ENCODE measurements at regions not wholly inside any gene's neighbourhood (a gene's known extent, or its start where the extent isn't known, plus 50 kb on each side); places are given as distances from the start of the nearest gene placed in this dataset.

DNA sequence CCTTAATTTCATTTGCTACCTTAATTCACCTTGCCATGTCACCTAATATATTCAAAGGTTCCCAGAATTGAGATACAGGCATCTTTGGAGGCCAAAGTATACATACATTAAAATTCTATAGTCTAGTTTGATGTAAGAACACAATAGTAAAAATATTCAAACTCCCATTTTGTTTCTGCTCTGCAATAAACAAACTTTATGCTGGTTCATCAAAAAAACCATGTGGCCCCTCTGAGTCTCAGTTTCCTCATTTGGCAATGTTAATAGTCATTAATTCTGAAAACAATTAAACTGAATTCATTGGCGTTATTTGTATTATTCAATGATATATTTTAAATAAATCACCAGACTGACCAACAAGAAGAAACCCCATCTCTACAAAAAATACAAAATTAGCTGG lies 639.4 kb upstream of the INTU start:
- Histone ChIP-seq H3F3A (ENCODE audit: insufficient read depth, low read length) (no peaks in the 10 kb centered on the region), H3K4me1 (ENCODE audit: low read length) (no peaks in the 10 kb centered on the region), H3K79me2 (ENCODE audit: low read length) (no peaks in the 10 kb centered on the region), H2AFZ (ENCODE audit: low read length) (no peak overlapping the region), H3K27me3 (replicated peaks; ENCODE audit: insufficient read depth, low read length) (no peaks in the 10 kb centered on the region), H4K20me1 (ENCODE audit: insufficient read depth, low read length) (no peaks in the 10 kb centered on the region), H3K9me2 (replicated peaks; ENCODE audit: insufficient read depth, low read length) (no peaks in the 10 kb centered on the region), H3K27ac (ENCODE audit: low read length) (no peak overlapping the region), H3K9me3 (replicated peaks; ENCODE audit: insufficient read depth, low read length) (no peaks in the 10 kb centered on the region), H3K36me3 (replicated peaks; ENCODE audit: insufficient read depth, low read length) (no peaks in the 10 kb centered on the region), H3K9ac (ENCODE audit: low read length) (no peak overlapping the region), H3K4me2 (ENCODE audit: low read depth, low read length) (no peak overlapping the region), H3K4me3 (ENCODE audit: low read length) (no peak overlapping the region)
- TF ChIP-seq CTCF (IDR thresholded peaks at IDR 0.05; ENCODE audit: low read length): no peak
- DNase-seq: no peak

- no peaks in the 10 kb centered on the region for H4K20me1 ChIP-seq (ENCODE audit: insufficient read depth, low read length)
- no peak overlapping the region for H3K9ac ChIP-seq (ENCODE audit: low read length)
- H3K9me2 ChIP-seq (replicated peaks; ENCODE audit: insufficient read depth, low read length): no peaks in the 10 kb centered on the region
- DNase-seq: no peak
- no peak overlapping the region for H3K4me3 ChIP-seq (ENCODE audit: low read length)
- H3K4me2 ChIP-seq (ENCODE audit: low read depth, low read length): no peak overlapping the region
- no peaks in the 10 kb centered on the region for H3K79me2 ChIP-seq (ENCODE audit: low read length)
- no peaks in the 10 kb centered on the region for H3K36me3 ChIP-seq (replicated peaks; ENCODE audit: insufficient read depth, low read length)
- no peaks in the 10 kb centered on the region for H3K27me3 ChIP-seq (replicated peaks; ENCODE audit: insufficient read depth, low read length)
- H3K27ac ChIP-seq (ENCODE audit: low read length): no peak overlapping the region
- H3K4me1 ChIP-seq (ENCODE audit: low read length): no peaks in the 10 kb centered on the region
- no peak for TF ChIP-seq EZH2phosphoT487 (IDR thresholded peaks at IDR 0.05; ENCODE audit: low read length)
- TF ChIP-seq EZH2 (optimal IDR thresholded peaks at IDR 0.05; ENCODE audit: low read depth, low read length): no peak
- no peak for TF ChIP-seq CTCF (IDR thresholded peaks at IDR 0.05; ENCODE audit: low read length)
- H3F3A ChIP-seq (ENCODE audit: insufficient read depth, low read length): no peaks in the 10 kb centered on the region
- no peak overlapping the region for H2AFZ ChIP-seq (ENCODE audit: low read length)
- no peaks in the 10 kb centered on the region for H3K9me3 ChIP-seq (replicated peaks; ENCODE audit: insufficient read depth, low read length)
These were observed 637.5 kb upstream of the INTU start for GRCh38 chr4:126995235-126995634.

DNA sequence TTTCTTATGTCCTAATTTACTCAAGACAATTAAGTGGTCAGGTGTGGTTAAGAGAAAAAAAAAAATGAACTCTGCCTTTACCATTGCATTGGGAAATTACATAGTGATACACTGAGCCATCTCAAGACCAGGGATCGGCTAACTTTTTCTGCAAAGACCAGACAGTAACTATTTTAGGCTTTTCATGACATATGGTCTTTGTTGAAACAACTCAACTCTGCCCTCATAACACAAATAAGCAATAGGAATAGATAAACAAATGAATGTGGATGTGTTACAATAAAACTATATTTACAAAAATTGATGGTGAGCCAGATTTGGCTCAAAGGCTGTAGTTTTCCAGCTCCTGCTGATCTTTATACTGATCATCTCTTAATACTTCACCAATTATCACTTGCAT lies 632.6 kb upstream of the INTU start:
- no peaks in the 10 kb centered on the region for H3K4me1 ChIP-seq (ENCODE audit: low read length)
- no peak for DNase-seq
- H4K20me1 ChIP-seq (ENCODE audit: insufficient read depth, low read length): no peaks in the 10 kb centered on the region
- H3F3A ChIP-seq (ENCODE audit: insufficient read depth, low read length): no peaks in the 10 kb centered on the region
- no peak for TF ChIP-seq CTCF (IDR thresholded peaks at IDR 0.05; ENCODE audit: low read length)
- TF ChIP-seq EZH2phosphoT487 (IDR thresholded peaks at IDR 0.05; ENCODE audit: low read length): no peak
- TF ChIP-seq EZH2 (optimal IDR thresholded peaks at IDR 0.05; ENCODE audit: low read depth, low read length): no peak
- H3K9me2 ChIP-seq (replicated peaks; ENCODE audit: insufficient read depth, low read length): no peaks in the 10 kb centered on the region
- no peak overlapping the region for H3K9ac ChIP-seq (ENCODE audit: low read length)
- no peaks in the 10 kb centered on the region for H3K27me3 ChIP-seq (replicated peaks; ENCODE audit: insufficient read depth, low read length)
- no peak overlapping the region for H2AFZ ChIP-seq (ENCODE audit: low read length)
- no peak overlapping the region for H3K4me3 ChIP-seq (ENCODE audit: low read length)
- no peaks in the 10 kb centered on the region for H3K79me2 ChIP-seq (ENCODE audit: low read length)
- no peak overlapping the region for H3K4me2 ChIP-seq (ENCODE audit: low read depth, low read length)
- H3K36me3 ChIP-seq (replicated peaks; ENCODE audit: insufficient read depth, low read length): no peaks in the 10 kb centered on the region
- no peaks in the 10 kb centered on the region for H3K9me3 ChIP-seq (replicated peaks; ENCODE audit: insufficient read depth, low read length)
- no peak overlapping the region for H3K27ac ChIP-seq (ENCODE audit: low read length)

GRCh38 chr4:127000846-127001245 lies 631.9 kb upstream of the INTU start:
- Histone ChIP-seq H3K9me3 (replicated peaks; ENCODE audit: insufficient read depth, low read length) (no peaks in the 10 kb centered on the region), H3F3A (ENCODE audit: insufficient read depth, low read length) (no peaks in the 10 kb centered on the region), H2AFZ (ENCODE audit: low read length) (no peak overlapping the region), H3K36me3 (replicated peaks; ENCODE audit: insufficient read depth, low read length) (no peaks in the 10 kb centered on the region), H4K20me1 (ENCODE audit: insufficient read depth, low read length) (no peaks in the 10 kb centered on the region), H3K27ac (ENCODE audit: low read length) (no peak overlapping the region), H3K4me2 (ENCODE audit: low read depth, low read length) (no peak overlapping the region), H3K9me2 (replicated peaks; ENCODE audit: insufficient read depth, low read length) (no peaks in the 10 kb centered on the region), H3K27me3 (replicated peaks; ENCODE audit: insufficient read depth, low read length) (no peaks in the 10 kb centered on the region), H3K79me2 (ENCODE audit: low read length) (no peaks in the 10 kb centered on the region), H3K4me1 (ENCODE audit: low read length) (no peaks in the 10 kb centered on the region), H3K9ac (ENCODE audit: low read length) (no peak overlapping the region), H3K4me3 (ENCODE audit: low read length) (no peak overlapping the region)
- DNase-seq: no peak
- no peak for TF ChIP-seq EZH2phosphoT487 (IDR thresholded peaks at IDR 0.05; ENCODE audit: low read length)
- TF ChIP-seq CTCF (IDR thresholded peaks at IDR 0.05; ENCODE audit: low read length): no peak
- TF ChIP-seq EZH2 (optimal IDR thresholded peaks at IDR 0.05; ENCODE audit: low read depth, low read length): no peak
